Fibroblast of skin of left quadriceps (primary cell): ENCODE measurements at regions not wholly inside any gene's neighbourhood (a gene's known extent, or its start where the extent isn't known, plus 50 kb on each side); places are given as distances from the start of the nearest gene placed in this dataset.
"Not testable (repeated sequence)": the region's sequence is repeated elsewhere in the genome, so short reads cannot be mapped to it uniquely, and the experiment has no call there.

Source experiments
- DNase-seq, 2 experiments: peaks; one replicate each; pipeline ENCODE4 v3.0.0-alpha.2; 2013; ENCODE audit warnings: low read depth in 2 of 2

DNA sequence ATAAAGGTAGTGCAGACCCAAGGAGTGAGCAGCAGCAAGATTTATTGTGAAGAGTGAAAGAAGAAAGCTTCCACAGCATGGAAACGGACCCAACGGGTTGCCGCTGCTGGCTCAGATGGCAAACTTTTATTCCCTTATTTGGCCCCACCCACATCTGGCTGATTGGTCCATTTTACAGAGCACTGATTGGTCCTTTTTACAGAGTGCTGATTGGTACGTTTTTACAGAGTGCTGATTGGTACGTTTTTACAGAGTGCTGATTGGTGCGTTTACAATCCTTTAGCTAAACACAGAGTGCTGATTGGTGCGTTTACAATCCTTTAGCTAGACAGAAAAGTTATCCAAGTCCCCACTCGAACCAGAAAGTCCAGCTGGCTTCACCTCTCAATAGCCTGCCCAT, 72.9 kb upstream of the RGPD4 start:
- DNase-seq = not testable (repeated sequence)

DNA sequence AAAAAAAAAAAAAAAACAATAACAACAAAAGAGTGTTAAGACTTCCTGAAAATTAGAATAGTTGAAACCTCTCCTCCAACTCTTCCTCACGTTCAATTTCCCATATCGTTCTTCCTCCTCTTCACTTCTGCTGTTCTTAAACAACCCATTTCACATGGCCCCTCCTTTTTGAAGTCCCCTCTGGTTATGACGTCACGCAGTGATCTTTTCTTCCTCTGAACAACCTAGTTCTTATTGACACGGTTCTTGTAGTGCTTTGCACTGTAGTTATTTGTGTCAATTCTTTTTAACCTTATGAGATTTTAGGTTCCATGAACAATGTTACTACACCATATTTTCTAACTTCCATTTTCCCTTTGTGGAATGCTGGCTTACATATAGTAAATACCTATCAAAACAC, 69.5 kb upstream of the RGPD4 start:
- no peak for DNase-seq

DNA sequence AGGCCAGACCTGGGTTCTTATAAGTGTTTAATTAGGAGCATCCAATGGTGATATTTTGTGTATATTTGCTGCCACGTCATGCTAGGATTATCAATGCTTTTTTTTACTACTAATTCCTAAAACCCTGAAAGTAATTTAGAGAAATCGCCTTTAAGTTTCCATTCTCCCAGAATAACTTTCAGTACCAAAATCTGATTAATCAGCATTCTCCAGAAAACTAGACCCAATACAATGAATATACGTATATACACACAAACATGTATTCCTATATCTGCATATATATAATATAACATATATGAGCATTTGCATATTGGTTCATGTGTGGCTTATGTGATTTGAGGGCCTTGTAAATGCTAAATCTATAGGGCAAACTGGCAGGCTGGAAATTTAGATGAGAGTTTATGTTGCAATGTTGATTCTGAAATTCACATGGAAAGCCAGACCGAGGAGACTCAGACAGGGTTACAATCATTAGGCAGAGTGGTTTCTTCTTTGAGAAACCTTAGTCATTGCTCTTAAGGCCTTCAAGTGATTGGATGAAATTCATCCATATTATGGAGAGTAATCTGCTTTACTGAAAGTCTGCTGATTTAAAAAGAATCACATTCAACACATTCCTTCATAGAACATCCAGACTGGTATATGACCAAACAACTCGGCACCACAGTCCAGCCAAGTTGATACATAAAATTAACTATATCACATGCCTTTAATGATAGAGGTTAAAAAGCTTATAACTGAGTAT, 65.9 kb upstream of the RGPD4 start:
- DNase-seq = no peak

DNA sequence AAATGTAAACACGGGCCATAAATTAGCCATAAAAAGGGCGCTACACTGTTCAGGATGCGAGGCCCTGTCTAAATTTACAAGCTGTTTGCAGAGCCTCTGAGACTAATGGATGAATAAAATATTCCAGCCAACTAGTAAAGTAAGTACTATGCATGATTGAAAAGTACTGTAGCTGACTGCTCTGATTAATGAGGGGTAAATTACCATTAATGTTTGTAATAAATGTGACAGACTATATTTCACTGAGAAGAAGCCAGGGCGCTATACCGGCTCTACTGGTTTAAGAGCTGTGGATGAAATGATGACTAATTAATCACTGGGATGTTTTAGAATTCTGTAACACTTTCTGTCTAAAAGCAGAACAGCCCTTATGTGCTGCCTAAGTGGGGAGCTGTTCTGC, 54.3 kb upstream of the RGPD4 start:
- DNase-seq = no peak

DNA sequence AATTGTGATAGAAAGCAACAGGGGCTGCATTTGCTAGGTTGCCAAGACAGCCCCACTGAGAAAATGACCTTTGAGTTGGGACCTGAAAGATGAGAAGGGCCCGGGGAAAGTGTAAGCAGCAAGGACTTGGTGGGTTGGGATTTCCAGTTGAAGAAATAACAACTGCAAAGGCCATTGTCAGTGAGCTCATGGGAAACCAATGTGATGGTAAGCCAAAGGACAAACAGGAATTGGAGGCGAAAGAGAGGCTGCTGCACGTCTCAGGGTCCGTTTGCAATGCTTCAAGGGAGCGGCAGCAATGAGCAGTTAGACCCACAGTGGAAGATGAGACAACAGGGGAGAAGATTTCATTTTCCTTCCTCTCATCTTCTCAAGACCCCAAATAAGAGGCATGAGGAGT, 51.5 kb upstream of the RGPD4 start:
- no peak for DNase-seq

DNA sequence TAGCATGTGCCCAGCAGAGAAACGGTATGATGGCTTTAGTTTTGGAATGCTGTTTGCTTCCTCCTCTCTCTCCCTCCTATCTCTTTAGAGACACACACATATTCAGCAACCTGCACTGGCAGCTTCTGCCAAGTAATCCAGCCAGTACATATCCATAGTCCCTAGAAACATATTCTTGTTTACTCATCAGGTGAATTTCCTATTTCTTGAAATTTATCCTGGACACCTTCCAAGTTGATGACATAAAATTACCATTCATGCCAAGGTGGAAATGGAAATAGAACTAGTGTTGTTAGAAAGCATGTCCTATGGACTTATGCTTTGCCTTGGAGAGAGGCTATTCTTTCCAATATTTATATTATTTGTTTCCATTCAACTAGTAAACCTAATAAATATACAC, 50.9 kb upstream of the RGPD4 start:
- no peak for DNase-seq

DNA sequence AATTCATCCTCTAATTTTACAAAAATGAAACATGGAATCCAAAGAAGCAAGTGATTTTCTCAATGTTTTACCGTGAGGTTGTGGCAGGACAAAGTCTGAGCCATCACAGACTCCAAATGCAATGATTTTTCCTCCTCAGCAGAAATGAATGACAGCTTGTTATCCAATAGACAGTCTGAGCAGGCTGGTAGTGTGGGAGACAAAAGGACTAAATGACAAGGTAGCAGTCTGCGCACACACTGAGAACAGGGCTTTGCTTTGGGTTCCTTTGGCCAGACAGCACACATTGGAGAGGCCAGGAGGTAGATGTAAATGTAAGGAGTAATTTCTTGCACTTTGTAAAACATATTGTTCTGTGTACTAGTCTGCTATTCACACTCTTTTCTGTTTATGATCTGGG, 50.3 kb upstream of the RGPD4 start:
- no peak for DNase-seq
